ENCODE measurements at regions not wholly inside any gene's neighbourhood (a gene's known extent, or its start where the extent isn't known, plus 50 kb on each side); places are given as distances from the start of the nearest gene placed in this dataset.

- H3K27me3 Mint-ChIP-seq, result no peaks in the 10 kb centered on the region
Observed at GRCh38 chr3:162521669-162522068, 1025.1 kb downstream of the OTOL1 start.

DNA sequence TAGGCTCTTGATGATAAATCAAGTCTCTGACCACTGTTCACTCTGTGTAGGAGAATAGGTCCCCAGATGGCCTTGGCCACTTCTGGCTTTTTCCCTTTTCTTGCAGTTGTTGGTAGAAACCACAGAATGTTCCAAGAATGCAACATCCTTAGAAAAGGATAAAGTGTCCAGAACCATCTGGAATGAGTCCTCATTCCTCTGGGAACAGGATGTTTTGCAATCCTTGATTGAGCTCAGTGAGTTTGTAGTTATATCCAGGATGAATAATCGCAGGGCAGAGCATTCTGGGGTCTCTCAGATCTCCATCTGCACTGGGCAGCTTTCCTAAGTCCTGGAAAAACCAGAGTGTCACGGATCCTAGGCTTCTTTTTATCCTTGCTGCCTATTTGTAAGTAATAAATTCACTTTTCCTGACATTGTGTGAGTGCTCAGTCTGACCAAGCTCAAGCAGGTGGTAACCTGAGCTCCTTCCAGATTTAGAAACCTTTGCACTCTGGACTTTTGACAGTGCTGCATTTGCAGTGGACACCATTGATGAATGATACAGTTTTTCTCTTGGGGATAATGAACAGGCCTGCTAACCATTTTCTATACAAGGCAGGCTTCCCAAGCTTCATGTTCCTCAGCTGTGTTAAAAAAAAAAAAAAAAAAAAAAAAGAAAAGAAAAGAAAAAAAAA is 1028.6 kb downstream of the OTOL1 start:
- Mint-ChIP-seq H3K4me3 (no peak overlapping the region), H3K36me3 (no peaks in the 10 kb centered on the region), H3K4me1 (no peaks in the 10 kb centered on the region), H3K9me3 (peaks cover 10% of the 10 kb centered on the region), H3K27ac (no peak overlapping the region), H3K27me3 (no peaks in the 10 kb centered on the region)
- no peak for ATAC-seq

More at GRCh38 chr3:162521669-162522068, 1025.1 kb downstream of the OTOL1 start:
- H3K9me3 Mint-ChIP-seq, result peaks cover 8% of the 10 kb centered on the region
- H3K27ac Mint-ChIP-seq, result no peak overlapping the region
- H3K36me3 Mint-ChIP-seq, result no peaks in the 10 kb centered on the region
- H3K4me1 Mint-ChIP-seq, result no peaks in the 10 kb centered on the region
- H3K4me3 Mint-ChIP-seq, result no peak overlapping the region
- ATAC-seq, result no peak

DNA sequence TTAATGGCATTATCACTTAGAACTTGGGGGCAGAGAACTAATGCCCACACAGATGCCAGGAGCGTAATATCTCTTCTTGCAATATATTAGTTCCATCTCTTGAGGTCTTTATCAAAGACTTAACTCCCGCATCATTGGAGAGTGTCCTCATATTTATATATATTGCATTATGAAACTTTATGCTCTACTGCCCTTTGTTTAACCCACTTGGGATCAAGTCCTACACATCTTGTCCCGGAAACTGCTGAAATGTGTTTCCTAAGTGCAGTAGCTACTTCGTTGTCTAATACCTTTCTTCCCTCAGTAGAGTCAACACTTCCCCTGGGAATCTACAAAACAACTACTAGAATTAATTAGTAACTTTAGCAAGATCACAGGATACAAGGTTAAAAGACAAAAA is 1029.2 kb downstream of the OTOL1 start:
- peak; percentile 16 for ATAC-seq
- Mint-ChIP-seq H3K4me1 (no peaks in the 10 kb centered on the region), H3K36me3 (no peaks in the 10 kb centered on the region), H3K27me3 (no peaks in the 10 kb centered on the region), H3K27ac (no peak overlapping the region), H3K9me3 (peaks cover 10% of the 10 kb centered on the region), H3K4me3 (no peak overlapping the region)

GRCh38 chr3:162534431-162534830 is 1037.8 kb downstream of the OTOL1 start:
- Mint-ChIP-seq H3K36me3 (no peaks in the 10 kb centered on the region), H3K27ac (no peak overlapping the region), H3K27me3 (no peaks in the 10 kb centered on the region), H3K4me1 (no peaks in the 10 kb centered on the region), H3K9me3 (peaks cover 6% of the 10 kb centered on the region), H3K4me3 (no peak overlapping the region)
- ATAC-seq, result no peak

DNA sequence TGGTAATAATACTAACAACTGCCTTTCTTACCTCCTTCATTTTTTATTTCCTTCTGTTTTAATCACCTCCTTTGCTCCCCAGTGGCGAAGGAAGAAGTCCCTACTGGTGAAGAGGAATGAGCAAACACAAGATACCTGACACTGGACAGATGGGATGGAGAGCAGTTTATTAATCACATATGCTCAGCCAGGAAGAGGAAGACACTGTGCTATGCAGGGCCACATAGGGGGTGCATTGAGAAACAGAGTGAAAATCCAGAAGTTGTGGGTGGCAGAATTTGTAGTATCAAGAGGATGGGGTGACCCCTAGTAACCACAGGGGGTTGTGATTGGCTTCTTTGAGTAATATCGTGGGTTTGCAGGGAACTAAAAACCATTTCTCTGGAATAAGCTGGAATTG is 1041.9 kb downstream of the OTOL1 start:
- no peak for ATAC-seq
- Mint-ChIP-seq H3K4me1 (no peaks in the 10 kb centered on the region), H3K27ac (no peak overlapping the region), H3K27me3 (no peaks in the 10 kb centered on the region), H3K36me3 (no peaks in the 10 kb centered on the region), H3K9me3 (peaks cover 9% of the 10 kb centered on the region), H3K4me3 (no peak overlapping the region)

GRCh38 chr3:162538906-162539305 is 1042.3 kb downstream of the OTOL1 start:
- H3K27ac Mint-ChIP-seq, result no peak overlapping the region
- peaks cover 9% of the 10 kb centered on the region for H3K9me3 Mint-ChIP-seq
- no peaks in the 10 kb centered on the region for H3K36me3 Mint-ChIP-seq
- H3K4me1 Mint-ChIP-seq, result no peaks in the 10 kb centered on the region
- H3K4me3 Mint-ChIP-seq, result no peak overlapping the region
- ATAC-seq, result no peak
- no peaks in the 10 kb centered on the region for H3K27me3 Mint-ChIP-seq

- H3K27me3 Mint-ChIP-seq, result no peaks in the 10 kb centered on the region
- no peaks in the 10 kb centered on the region for H3K36me3 Mint-ChIP-seq
- no peak overlapping the region for H3K27ac Mint-ChIP-seq
- ATAC-seq, result no peak
- H3K4me3 Mint-ChIP-seq, result no peak overlapping the region
- peaks cover 9% of the 10 kb centered on the region for H3K9me3 Mint-ChIP-seq
- no peaks in the 10 kb centered on the region for H3K4me1 Mint-ChIP-seq
Observed at GRCh38 chr3:162540421-162540820, 1043.8 kb downstream of the OTOL1 start.

DNA sequence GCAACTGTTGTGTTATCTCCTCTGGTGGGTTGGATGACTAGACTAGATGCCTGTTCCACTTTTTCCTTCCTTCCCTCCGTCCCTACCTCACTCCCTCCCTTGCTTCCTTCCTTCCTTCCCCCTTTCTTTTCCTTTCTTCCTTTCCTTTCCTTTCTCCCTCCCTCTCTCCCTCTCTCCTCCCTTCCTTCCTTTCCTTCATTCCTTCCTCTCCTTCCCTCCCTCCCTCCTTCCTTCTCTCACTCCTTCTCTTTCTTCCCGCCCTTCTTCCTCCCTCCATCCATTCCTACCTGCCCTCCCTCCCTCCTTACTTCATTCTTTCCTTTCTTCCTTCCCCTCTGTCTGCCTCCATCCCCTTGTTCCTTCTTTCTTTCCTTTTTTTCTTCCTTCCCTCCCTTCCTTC is 1045.3 kb downstream of the OTOL1 start:
- no peaks in the 10 kb centered on the region for H3K4me1 Mint-ChIP-seq
- no peaks in the 10 kb centered on the region for H3K27me3 Mint-ChIP-seq
- H3K27ac Mint-ChIP-seq, result no peak overlapping the region
- no peak for ATAC-seq
- no peaks in the 10 kb centered on the region for H3K36me3 Mint-ChIP-seq
- peaks cover 9% of the 10 kb centered on the region for H3K9me3 Mint-ChIP-seq
- H3K4me3 Mint-ChIP-seq, result no peak overlapping the region

DNA sequence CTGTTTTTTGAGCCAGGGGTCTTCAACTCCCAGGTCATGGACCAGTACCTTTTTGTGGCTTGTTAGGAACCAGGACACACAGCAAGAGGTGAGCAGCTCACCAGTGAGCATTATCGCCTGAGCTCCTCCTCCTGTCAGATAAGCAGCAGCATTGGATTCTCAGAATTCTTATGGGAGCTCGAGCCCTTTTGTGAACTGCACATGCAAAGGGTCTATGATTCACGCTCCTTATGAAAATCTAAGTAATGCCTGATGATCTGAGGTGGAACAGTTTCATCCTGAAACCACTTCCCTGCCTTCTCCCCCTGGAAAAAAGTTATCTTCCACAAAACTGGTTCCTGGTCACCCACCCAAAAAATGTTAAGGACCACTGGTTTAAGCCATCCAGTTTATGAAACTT is 1047.6 kb downstream of the OTOL1 start:
- no peak overlapping the region for H3K27ac Mint-ChIP-seq
- H3K9me3 Mint-ChIP-seq, result peaks cover 6% of the 10 kb centered on the region
- H3K36me3 Mint-ChIP-seq, result no peaks in the 10 kb centered on the region
- H3K27me3 Mint-ChIP-seq, result no peaks in the 10 kb centered on the region
- H3K4me1 Mint-ChIP-seq, result no peaks in the 10 kb centered on the region
- no peak overlapping the region for H3K4me3 Mint-ChIP-seq
- ATAC-seq, result no peak

GRCh38 chr3:162546910-162547309 is 1050.3 kb downstream of the OTOL1 start:
- no peak for ATAC-seq
- Mint-ChIP-seq H3K9me3 (peaks cover 4% of the 10 kb centered on the region), H3K27me3 (no peaks in the 10 kb centered on the region), H3K27ac (no peak overlapping the region), H3K4me3 (no peak overlapping the region), H3K36me3 (no peaks in the 10 kb centered on the region), H3K4me1 (no peaks in the 10 kb centered on the region)

DNA sequence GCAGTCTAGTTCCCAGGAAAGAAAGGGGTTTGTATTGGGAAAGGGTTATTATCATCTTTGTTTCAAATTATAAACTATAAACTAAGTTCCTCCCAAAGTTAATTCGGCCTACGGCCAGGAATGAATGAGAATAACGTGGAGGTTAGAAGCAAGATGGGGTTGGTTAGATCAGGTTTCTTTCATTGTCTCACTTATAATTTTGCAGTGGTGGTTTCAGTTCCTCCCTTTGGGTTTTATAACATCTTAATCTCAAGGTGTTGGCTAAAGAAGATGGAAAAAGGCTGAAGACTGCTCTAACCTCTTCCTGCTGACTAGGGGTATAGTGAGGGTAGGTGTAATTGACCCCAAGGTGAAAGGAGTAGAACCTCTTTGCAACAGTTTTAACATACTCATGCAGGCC is 1050.7 kb downstream of the OTOL1 start:
- Mint-ChIP-seq H3K4me3 (no peak overlapping the region), H3K4me1 (no peaks in the 10 kb centered on the region), H3K36me3 (no peaks in the 10 kb centered on the region), H3K27ac (no peak overlapping the region), H3K9me3 (peaks cover 2% of the 10 kb centered on the region), H3K27me3 (no peaks in the 10 kb centered on the region)
- ATAC-seq, result no peak

DNA sequence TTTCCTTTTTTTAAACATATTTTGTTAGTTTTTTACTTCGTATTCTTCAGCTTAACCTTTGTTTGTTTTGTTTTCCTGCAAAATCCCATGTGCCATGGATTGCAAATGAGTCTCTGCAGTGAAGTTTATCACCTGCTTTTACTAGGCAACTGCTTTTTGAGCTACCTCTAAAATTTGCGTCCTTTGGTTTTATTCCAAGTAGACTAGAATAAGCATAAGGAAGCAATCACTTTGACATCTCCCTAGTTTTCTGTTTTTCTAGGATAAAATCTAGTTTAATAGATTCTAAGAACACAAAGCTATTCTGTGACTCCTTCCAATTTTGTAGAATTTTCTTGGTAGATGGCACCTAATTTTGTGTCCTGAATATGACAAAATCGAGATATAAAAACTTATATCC is 1059.2 kb downstream of the OTOL1 start:
- Mint-ChIP-seq H3K27me3 (no peaks in the 10 kb centered on the region), H3K4me3 (no peak overlapping the region), H3K4me1 (no peaks in the 10 kb centered on the region), H3K9me3 (peaks cover 3% of the 10 kb centered on the region), H3K27ac (no peak overlapping the region), H3K36me3 (no peaks in the 10 kb centered on the region)
- ATAC-seq, result no peak

- no peak for ATAC-seq
- Mint-ChIP-seq H3K36me3 (no peaks in the 10 kb centered on the region), H3K4me3 (no peak overlapping the region), H3K9me3 (no peaks in the 10 kb centered on the region), H3K27ac (no peak overlapping the region), H3K4me1 (no peaks in the 10 kb centered on the region), H3K27me3 (no peaks in the 10 kb centered on the region)
Observed at GRCh38 chr3:162558016-162558415, 1061.4 kb downstream of the OTOL1 start.

DNA sequence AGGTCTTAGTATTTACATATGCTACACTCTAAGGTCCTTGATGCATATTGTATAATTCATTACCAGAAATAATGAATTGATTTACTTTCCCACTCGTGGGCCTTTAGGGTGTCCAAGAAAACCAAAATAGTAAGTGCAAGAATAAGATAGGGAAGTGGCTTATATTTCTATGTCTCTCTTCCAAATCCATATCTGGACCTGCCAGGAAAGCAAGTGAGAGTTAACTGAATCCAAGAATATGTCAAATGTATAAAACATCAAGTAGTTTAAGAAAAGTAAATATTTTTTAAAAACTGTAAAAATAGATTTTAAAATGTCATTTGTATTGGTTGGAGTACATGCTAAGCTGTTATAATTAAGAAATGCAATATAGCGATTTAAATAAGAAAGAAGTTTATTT is 1072.1 kb downstream of the OTOL1 start:
- no peak overlapping the region for H3K27ac Mint-ChIP-seq
- no peak overlapping the region for H3K4me3 Mint-ChIP-seq
- no peak for ATAC-seq
- no peaks in the 10 kb centered on the region for H3K27me3 Mint-ChIP-seq
- no peaks in the 10 kb centered on the region for H3K36me3 Mint-ChIP-seq
- H3K4me1 Mint-ChIP-seq, result no peaks in the 10 kb centered on the region
- peaks cover 3% of the 10 kb centered on the region for H3K9me3 Mint-ChIP-seq

- Mint-ChIP-seq H3K27me3 (no peaks in the 10 kb centered on the region), H3K4me1 (no peaks in the 10 kb centered on the region), H3K27ac (no peak overlapping the region), H3K4me3 (no peak overlapping the region), H3K9me3 (peaks cover 3% of the 10 kb centered on the region), H3K36me3 (no peaks in the 10 kb centered on the region)
- ATAC-seq, result no peak
Observed at GRCh38 chr3:162569314-162569713, 1072.7 kb downstream of the OTOL1 start.

GRCh38 chr3:162584986-162585385 is 1088.4 kb downstream of the OTOL1 start:
- H3K4me3 Mint-ChIP-seq, result no peak overlapping the region
- H3K27ac Mint-ChIP-seq, result no peak overlapping the region
- H3K4me1 Mint-ChIP-seq, result no peaks in the 10 kb centered on the region
- no peaks in the 10 kb centered on the region for H3K9me3 Mint-ChIP-seq
- H3K27me3 Mint-ChIP-seq, result no peaks in the 10 kb centered on the region
- no peak for ATAC-seq
- no peaks in the 10 kb centered on the region for H3K36me3 Mint-ChIP-seq

DNA sequence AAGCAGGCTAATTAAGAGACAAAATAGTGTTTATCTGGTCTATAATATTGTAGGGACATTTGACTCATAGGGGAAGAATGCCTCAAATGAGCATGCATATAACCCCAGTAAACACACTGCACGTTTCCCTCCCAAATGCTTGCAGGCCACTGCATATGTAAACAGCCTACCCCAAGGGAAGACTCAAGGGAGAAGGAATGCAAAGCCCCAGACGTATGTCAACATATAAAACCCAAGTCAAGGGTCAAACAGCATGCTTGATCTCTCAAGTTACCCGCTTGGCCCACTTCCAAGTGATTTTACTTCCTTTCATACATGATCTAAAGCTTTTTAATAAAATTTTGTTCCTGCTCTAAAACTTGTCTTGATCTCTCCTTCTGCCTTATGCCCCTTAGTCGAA is 1090.0 kb downstream of the OTOL1 start:
- Mint-ChIP-seq H3K4me3 (no peak overlapping the region), H3K9me3 (no peaks in the 10 kb centered on the region), H3K27me3 (no peaks in the 10 kb centered on the region), H3K36me3 (no peaks in the 10 kb centered on the region), H3K4me1 (no peaks in the 10 kb centered on the region), H3K27ac (no peak overlapping the region)
- ATAC-seq, result no peak

Measured in stimulated activated memory B cell treated with anti-CD40 and anti-IgM and Interleukin-4, amounts not matched to agents 10 μg/mL and 1 μg/mL and 100 μg/mL, for 72 hours (primary cell).